BLaER1 treated with 17β-estradiol and CSF1 and Interleukin-3, amounts not matched to agents 10 nM and 100 nM (cell line): ENCODE measurements at regions not wholly inside any gene's neighbourhood (a gene's known extent, or its start where the extent isn't known, plus 50 kb on each side); places are given as distances from the start of the nearest gene placed in this dataset.

Source experiments
- H3K27ac ChIP-seq, 11 experiments: shearing (Covaris generic); formaldehyde crosslinking; 2 replicates each; pipeline ENCODE4 v1.8.1; 2022
- H3K27me3 ChIP-seq, 11 experiments: shearing (Covaris generic); formaldehyde crosslinking; 2 replicates each; pipeline ENCODE4 v1.8.1; 2022
- H3K36me3 ChIP-seq, 11 experiments: shearing (Covaris generic); formaldehyde crosslinking; 2 replicates each; pipeline ENCODE4 v1.8.1; 2022
- H3K4me1 ChIP-seq, 10 experiments: shearing (Covaris generic); formaldehyde crosslinking; 2 replicates each; pipeline ENCODE4 v1.8.1; 2022
- H3K4me2 ChIP-seq, 11 experiments: shearing (Covaris generic); formaldehyde crosslinking; 2 replicates each; pipeline ENCODE4 v1.8.1; 2022
- H3K4me3 ChIP-seq, 10 experiments: shearing (Covaris generic); formaldehyde crosslinking; 2 replicates each; pipeline ENCODE4 v1.8.1; 2022
- H3K9ac ChIP-seq, 11 experiments: shearing (Covaris generic); formaldehyde crosslinking; 2 replicates each; pipeline ENCODE4 v1.8.1; 2022
- H3K9me3 ChIP-seq, 11 experiments: shearing (Covaris generic); formaldehyde crosslinking; replicated peaks in 1 of 11; 2 replicates each; pipeline ENCODE4 v1.8.1; 2022
- H4K20me1 ChIP-seq, 11 experiments: shearing (Covaris generic); formaldehyde crosslinking; 2 replicates each; pipeline ENCODE4 v1.8.1; 2022
- Cebpa-rat ChIP-seq, 11 experiments: shearing (Covaris generic); IDR thresholded peaks; 2 replicates each; pipeline ENCODE4 v1.8.1; 2022

DNA sequence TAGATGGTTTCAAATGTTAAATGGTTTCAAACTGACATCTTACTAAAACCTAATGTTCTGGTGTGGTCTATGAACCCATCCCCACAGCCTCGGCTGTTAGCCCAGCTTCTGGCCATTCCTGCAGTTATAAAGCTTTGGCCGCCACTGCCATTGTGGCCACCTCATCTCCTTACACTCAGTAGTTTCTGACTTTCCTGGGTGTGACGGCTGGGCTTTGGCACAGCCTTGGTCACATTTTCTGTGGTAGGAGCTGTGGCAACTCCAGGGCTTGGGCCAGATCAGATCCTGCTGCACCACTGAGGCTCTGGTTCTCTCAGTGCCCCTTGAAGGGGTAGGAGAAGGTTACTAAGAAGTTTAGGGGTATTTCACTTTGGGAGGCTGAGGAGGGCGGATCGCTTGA is 84.2 kb upstream of the STXBP6 start:
- Histone ChIP-seq H3K4me1 (0 out of 20 replicates have a peak, but pooled peaks cover 0 to 4% (median 0%) of the 10 kb centered on the region in 10 experiments), H3K9me3 (peaks cover 0 to 7% (median 0%) of the 10 kb centered on the region in 11 experiments; a peak in 1 of 22 replicates), H3K4me3 (no peak overlapping the region), H3K4me2 (no peak overlapping the region), H3K27me3 (no peaks in the 10 kb centered on the region), H4K20me1 (no peaks in the 10 kb centered on the region), H3K36me3 (no peaks in the 10 kb centered on the region), H3K27ac (no peak overlapping the region), H3K9ac (no peak overlapping the region)
- TF ChIP-seq Cebpa-rat (IDR thresholded peaks at IDR 0.05): no peak

GRCh38 chr14:25132732-25133422 is 82.9 kb upstream of the STXBP6 start:
- H3K27me3 ChIP-seq: no peaks in the 10 kb centered on the region
- peak overlapping the region in 10 of 11 experiments; percentile 19 to 71 (median 48); a peak in 16 of 22 replicates for H3K4me2 ChIP-seq
- no peaks in the 10 kb centered on the region for H3K9me3 ChIP-seq
- H3K4me3 ChIP-seq: no peak overlapping the region
- H3K27ac ChIP-seq: no peak overlapping the region
- no peak overlapping the region for H3K9ac ChIP-seq
- no peaks in the 10 kb centered on the region for H3K36me3 ChIP-seq
- 0 out of 20 replicates have a peak, but pooled peaks cover 0 to 4% (median 0%) of the 10 kb centered on the region in 10 experiments for H3K4me1 ChIP-seq
- no peak for TF ChIP-seq Cebpa-rat (IDR thresholded peaks at IDR 0.05)
- H4K20me1 ChIP-seq: no peaks in the 10 kb centered on the region

DNA sequence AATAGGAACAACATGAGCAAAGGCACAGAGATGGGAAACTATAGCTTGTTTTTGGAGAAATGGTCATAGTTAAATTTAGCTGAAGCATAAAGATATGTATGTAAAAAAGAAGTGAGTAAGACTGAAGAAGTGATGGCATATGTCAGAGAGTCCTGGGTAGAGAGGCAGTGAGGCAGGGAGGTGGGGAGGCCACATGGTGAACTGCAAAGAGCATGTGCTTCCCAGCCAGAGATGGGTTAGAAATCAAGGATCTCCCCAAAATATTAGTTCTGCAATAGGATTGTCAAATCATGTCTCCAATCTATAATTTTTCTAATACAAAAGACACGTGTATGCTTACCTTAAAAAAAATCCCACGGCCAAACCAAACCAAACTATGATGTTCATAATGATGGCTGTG is 82.1 kb upstream of the STXBP6 start:
- Histone ChIP-seq H3K4me2 (no peak overlapping the region), H3K9ac (no peak overlapping the region), H3K27ac (no peak overlapping the region), H3K4me1 (0 out of 20 replicates have a peak, but pooled peaks cover 0 to 4% (median 0%) of the 10 kb centered on the region in 10 experiments), H4K20me1 (no peaks in the 10 kb centered on the region), H3K36me3 (no peaks in the 10 kb centered on the region), H3K27me3 (no peaks in the 10 kb centered on the region), H3K4me3 (no peak overlapping the region), H3K9me3 (no peaks in the 10 kb centered on the region)
- no peak for TF ChIP-seq Cebpa-rat (IDR thresholded peaks at IDR 0.05)

- H3K36me3 ChIP-seq: no peaks in the 10 kb centered on the region
- no peaks in the 10 kb centered on the region for H4K20me1 ChIP-seq
- no peaks in the 10 kb centered on the region for H3K27me3 ChIP-seq
- TF ChIP-seq Cebpa-rat (IDR thresholded peaks at IDR 0.05): no peak
- no peak overlapping the region for H3K4me2 ChIP-seq
- H3K4me3 ChIP-seq: no peak overlapping the region
- H3K9ac ChIP-seq: no peak overlapping the region
- peaks cover 0 to 8% (median 0%) of the 10 kb centered on the region in 10 experiments; a peak in 2 of 20 replicates for H3K4me1 ChIP-seq
- no peak overlapping the region for H3K27ac ChIP-seq
- no peaks in the 10 kb centered on the region for H3K9me3 ChIP-seq
These were observed 72.9 kb upstream of the STXBP6 start for GRCh38 chr14:25122843-25123242.

DNA sequence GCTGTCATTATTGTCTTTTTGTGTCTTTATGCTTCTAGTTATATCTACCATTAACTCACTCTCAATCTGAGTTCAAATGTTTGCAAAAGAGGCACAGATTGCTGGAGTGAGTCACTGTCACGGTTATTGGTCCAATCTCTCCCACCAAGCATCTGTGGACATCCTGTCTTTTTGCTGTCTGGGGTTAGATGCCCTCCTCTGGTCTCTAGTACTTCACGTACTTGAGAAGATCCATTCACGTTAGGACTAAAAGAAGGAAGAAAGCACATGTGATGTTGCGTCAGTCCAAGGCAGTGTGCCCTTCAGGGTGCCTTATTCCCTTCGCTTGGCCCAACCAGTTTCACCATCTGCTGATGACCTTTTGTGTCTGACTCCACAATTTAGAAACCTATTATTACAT is 72.3 kb upstream of the STXBP6 start:
- Histone ChIP-seq H3K36me3 (no peaks in the 10 kb centered on the region), H3K4me1 (peaks cover 0 to 8% (median 0%) of the 10 kb centered on the region in 10 experiments; a peak in 2 of 20 replicates), H3K4me2 (no peak overlapping the region), H3K9me3 (no peaks in the 10 kb centered on the region), H3K9ac (no peak overlapping the region), H4K20me1 (no peaks in the 10 kb centered on the region), H3K27me3 (no peaks in the 10 kb centered on the region), H3K27ac (no peak overlapping the region; a peak in 1 of 22 replicates), H3K4me3 (no peak overlapping the region)
- no peak for TF ChIP-seq Cebpa-rat (IDR thresholded peaks at IDR 0.05)

GRCh38 chr14:25121337-25122129 is 71.6 kb upstream of the STXBP6 start:
- 0 out of 22 replicates have a peak overlapping the region, but pooled peaks of 1 of the 11 experiments have one; percentile 9 for H3K27ac ChIP-seq
- no peaks in the 10 kb centered on the region for H3K36me3 ChIP-seq
- H3K4me3 ChIP-seq: no peak overlapping the region
- TF ChIP-seq Cebpa-rat (IDR thresholded peaks at IDR 0.05): no peak
- no peak overlapping the region for H3K9ac ChIP-seq
- H3K4me1 ChIP-seq: peaks cover 0 to 8% (median 0%) of the 10 kb centered on the region in 10 experiments; a peak in 2 of 20 replicates
- H3K27me3 ChIP-seq: no peaks in the 10 kb centered on the region
- H3K9me3 ChIP-seq: no peaks in the 10 kb centered on the region
- H3K4me2 ChIP-seq: peak overlapping the region in 1 of 11 experiments; percentile 12; a peak in 1 of 22 replicates
- no peaks in the 10 kb centered on the region for H4K20me1 ChIP-seq

DNA sequence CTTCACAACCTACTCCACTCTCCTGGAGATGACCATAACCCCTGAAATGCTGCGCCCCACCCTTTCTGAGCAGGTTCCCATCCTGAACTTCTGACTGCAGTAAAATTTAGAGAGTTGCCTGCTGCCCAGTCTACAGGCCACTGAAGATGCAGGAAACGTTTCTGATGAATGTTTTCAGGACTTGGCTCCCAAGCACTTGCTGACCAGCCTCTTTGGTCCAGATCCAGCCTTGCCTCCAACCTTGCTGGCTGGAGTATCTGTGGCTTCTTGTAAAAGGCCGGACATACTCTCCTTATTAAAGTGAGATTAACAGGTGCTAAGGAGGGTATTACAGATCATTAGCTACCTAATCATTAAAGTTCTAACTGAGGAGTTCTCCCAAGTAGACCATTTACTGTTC is 70.3 kb upstream of the STXBP6 start:
- TF ChIP-seq Cebpa-rat (IDR thresholded peaks at IDR 0.05): no peak
- Histone ChIP-seq H3K36me3 (no peaks in the 10 kb centered on the region), H3K27me3 (no peaks in the 10 kb centered on the region), H4K20me1 (no peaks in the 10 kb centered on the region), H3K27ac (no peak overlapping the region), H3K4me3 (no peak overlapping the region), H3K9ac (no peak overlapping the region), H3K4me1 (peaks cover 0 to 8% (median 0%) of the 10 kb centered on the region in 10 experiments; a peak in 2 of 20 replicates), H3K9me3 (0 out of 22 replicates have a peak, but pooled peaks cover 0 to under 1% (median 0%) of the 10 kb centered on the region in 11 experiments), H3K4me2 (no peak overlapping the region)

GRCh38 chr14:25118671-25119070 is 68.7 kb upstream of the STXBP6 start:
- Histone ChIP-seq H3K4me2 (no peak overlapping the region), H3K9ac (no peak overlapping the region), H3K27ac (no peak overlapping the region), H4K20me1 (no peaks in the 10 kb centered on the region), H3K27me3 (no peaks in the 10 kb centered on the region), H3K4me1 (peaks cover 0 to 8% (median 0%) of the 10 kb centered on the region in 10 experiments; a peak in 2 of 20 replicates), H3K4me3 (no peak overlapping the region), H3K9me3 (0 out of 22 replicates have a peak, but pooled peaks cover 0 to 4% (median 0%) of the 10 kb centered on the region in 11 experiments), H3K36me3 (no peaks in the 10 kb centered on the region)
- no peak for TF ChIP-seq Cebpa-rat (IDR thresholded peaks at IDR 0.05)

DNA sequence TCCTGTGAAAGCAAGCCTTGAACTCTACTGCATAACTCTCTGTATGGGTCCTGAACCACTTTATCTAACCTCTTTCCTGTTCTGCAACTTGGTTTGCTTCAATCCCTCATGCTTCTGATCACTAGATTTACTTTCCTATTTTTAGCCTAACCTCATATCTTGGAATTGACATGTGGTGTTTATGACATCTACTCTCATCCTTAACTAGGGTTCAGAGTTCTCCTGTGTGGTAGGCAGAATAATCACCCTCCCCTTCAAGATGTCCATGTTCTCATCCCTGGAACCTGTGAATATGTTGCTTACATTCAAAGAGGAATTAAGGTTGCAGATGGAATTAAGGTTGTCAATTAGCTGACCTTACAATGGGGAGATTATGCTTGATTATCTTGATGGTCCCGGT is 67.4 kb upstream of the STXBP6 start:
- Histone ChIP-seq H3K4me3 (no peak overlapping the region), H3K27ac (no peak overlapping the region), H3K9me3 (0 out of 22 replicates have a peak, but pooled peaks cover 0 to 4% (median 0%) of the 10 kb centered on the region in 11 experiments), H3K27me3 (no peaks in the 10 kb centered on the region), H4K20me1 (no peaks in the 10 kb centered on the region), H3K4me1 (peaks cover 0 to 8% (median 0%) of the 10 kb centered on the region in 10 experiments; a peak in 2 of 20 replicates), H3K36me3 (no peaks in the 10 kb centered on the region), H3K4me2 (no peak overlapping the region), H3K9ac (no peak overlapping the region)
- no peak for TF ChIP-seq Cebpa-rat (IDR thresholded peaks at IDR 0.05)
